Astrocyte (in vitro differentiated cells and primary cell): ENCODE measurements at regions not wholly inside any gene's neighbourhood (a gene's known extent, or its start where the extent isn't known, plus 50 kb on each side); places are given as distances from the start of the nearest gene placed in this dataset.

Experiments
- DNase-seq: peaks from one replicate; pipeline ENCODE4 v3.0.0-alpha.2; 2010; ENCODE audit warnings: low read depth
- FAIRE-seq: peaks from 2 replicates; lab custom pipeline; 2011; peaks lifted over from hg19 to GRCh38; lab: Jason Lieb, UNC
- H2AFZ ChIP-seq: 2 replicates; pipeline ENCODE4 v1.6.0; 2012; ENCODE audit warnings: low read depth, low read length, inconsistent platforms
- H3K27ac ChIP-seq: 2 replicates; pipeline ENCODE4 v1.5.1; 2011; ENCODE audit warnings: low read depth, low read length, inconsistent platforms
- H3K27me3 ChIP-seq: 2 replicates; pipeline ENCODE4 v1.6.0; 2011; ENCODE audit warnings: low read length, inconsistent platforms; ENCODE audit not compliant: insufficient read depth
- H3K36me3 ChIP-seq: 2 replicates; pipeline ENCODE4 v1.5.1; 2011; ENCODE audit warnings: low read length, inconsistent platforms; ENCODE audit not compliant: insufficient read depth
- H3K4me1 ChIP-seq: 2 replicates; pipeline ENCODE4 v1.5.1; 2011; ENCODE audit warnings: low read length, inconsistent platforms; ENCODE audit not compliant: insufficient read depth
- H3K4me2 ChIP-seq: 2 replicates; pipeline ENCODE4 v1.6.0; 2012; ENCODE audit warnings: low read length, inconsistent platforms
- H3K4me3 ChIP-seq: 2 replicates; pipeline ENCODE4 v1.5.1; 2011; ENCODE audit warnings: low read depth, mild to moderate bottlenecking, low read length, inconsistent platforms; ENCODE audit not compliant: insufficient read depth
- H3K79me2 ChIP-seq: 2 replicates; pipeline ENCODE4 v1.6.0; 2012; ENCODE audit warnings: mild to moderate bottlenecking, low read length, inconsistent platforms; ENCODE audit not compliant: insufficient read depth
- H3K9ac ChIP-seq: 2 replicates; pipeline ENCODE4 v1.6.0; 2012; ENCODE audit warnings: mild to moderate bottlenecking, low read length, inconsistent platforms
- H3K9me3 ChIP-seq: 2 replicates; pipeline ENCODE4 v1.5.1; 2012; ENCODE audit warnings: low read depth, mild to moderate bottlenecking, low read length, inconsistent platforms; ENCODE audit not compliant: insufficient read depth
- H4K20me1 ChIP-seq: 2 replicates; pipeline ENCODE4 v1.6.0; 2012; ENCODE audit warnings: low read length, inconsistent platforms; ENCODE audit not compliant: insufficient read depth
- H3K27ac Mint-ChIP-seq: one replicate; pipeline ENCODE4 v1.8.0; 2021; ENCODE audit warnings: mild to moderate bottlenecking, mixed read lengths; ENCODE audit not compliant: unreplicated experiment
- H3K27me3 Mint-ChIP-seq: one replicate; pipeline ENCODE4 v1.8.0; 2021; ENCODE audit warnings: low read depth, mixed read lengths; ENCODE audit not compliant: unreplicated experiment
- H3K36me3 Mint-ChIP-seq: one replicate; pipeline ENCODE4 v1.8.0; 2021; ENCODE audit warnings: low read depth, mixed read lengths; ENCODE audit not compliant: unreplicated experiment
- H3K4me1 Mint-ChIP-seq: one replicate; pipeline ENCODE4 v1.8.0; 2021; ENCODE audit warnings: low read depth, mixed read lengths; ENCODE audit not compliant: unreplicated experiment
- H3K4me3 Mint-ChIP-seq: one replicate; pipeline ENCODE4 v1.8.0; 2021; ENCODE audit warnings: mild to moderate bottlenecking, moderate library complexity, mixed read lengths; ENCODE audit not compliant: unreplicated experiment
- H3K9me3 Mint-ChIP-seq: one replicate; pipeline ENCODE4 v1.8.0; 2021; ENCODE audit warnings: mild to moderate bottlenecking, mixed read lengths; ENCODE audit not compliant: unreplicated experiment
- CTCF ChIP-seq: IDR thresholded peaks from 2 replicates; pipeline ENCODE4 v1.5.1; 2011; ENCODE audit warnings: low read depth, mild to moderate bottlenecking, inconsistent platforms, low read length, moderate library complexity; ENCODE audit not compliant: insufficient read depth
- EZH2 ChIP-seq: IDR thresholded peaks from 2 replicates; pipeline ENCODE4 v1.6.1; 2012; ENCODE audit warnings: mild to moderate bottlenecking, low read length, inconsistent platforms; ENCODE audit not compliant: insufficient read depth

GRCh38 chr12:107457362-107457935 lies 228.2 kb upstream of the PWP1 start:
- Histone ChIP-seq H2AFZ (no peak overlapping the region), H3K4me2 (no peak overlapping the region), H3K27me3 (no peaks in the 10 kb centered on the region), H4K20me1 (no peaks in the 10 kb centered on the region), H3K36me3 (no peaks in the 10 kb centered on the region), H3K4me3 (no peak overlapping the region), H3K27ac (no peak overlapping the region), H3K4me1 (peaks cover 25% of the 10 kb centered on the region), H3K9me3 (no peaks in the 10 kb centered on the region), H3K79me2 (peaks cover 1% of the 10 kb centered on the region), H3K9ac (no peak overlapping the region)
- Mint-ChIP-seq H3K27ac (no peak overlapping the region), H3K4me3 (no peak overlapping the region), H3K36me3 (no peaks in the 10 kb centered on the region), H3K27me3 (no peaks in the 10 kb centered on the region), H3K9me3 (peaks cover 2% of the 10 kb centered on the region), H3K4me1 (peaks cover 1% of the 10 kb centered on the region)
- FAIRE-seq (no peak), DNase-seq (no peak)
- no peak for TF ChIP-seq EZH2
- no peak for TF ChIP-seq CTCF

GRCh38 chr12:107458163-107458562 lies 227.4 kb upstream of the PWP1 start:
- Histone ChIP-seq H3K4me3 (no peak overlapping the region), H2AFZ (no peak overlapping the region), H3K79me2 (peaks cover 8% of the 10 kb centered on the region), H3K27me3 (no peaks in the 10 kb centered on the region), H4K20me1 (no peaks in the 10 kb centered on the region), H3K36me3 (no peaks in the 10 kb centered on the region), H3K9ac (no peak overlapping the region), H3K4me1 (peaks cover 26% of the 10 kb centered on the region), H3K4me2 (no peak overlapping the region), H3K27ac (no peak overlapping the region), H3K9me3 (no peaks in the 10 kb centered on the region)
- peaks cover 1% of the 10 kb centered on the region for H3K4me1 Mint-ChIP-seq
- no peak overlapping the region for H3K27ac Mint-ChIP-seq
- FAIRE-seq, result no peak
- no peak overlapping the region for H3K4me3 Mint-ChIP-seq
- TF ChIP-seq EZH2, result no peak
- TF ChIP-seq CTCF, result no peak
- no peaks in the 10 kb centered on the region for H3K27me3 Mint-ChIP-seq
- DNase-seq, result no peak
- peaks cover 2% of the 10 kb centered on the region for H3K9me3 Mint-ChIP-seq
- no peaks in the 10 kb centered on the region for H3K36me3 Mint-ChIP-seq

GRCh38 chr12:107458990-107459389 lies 226.6 kb upstream of the PWP1 start:
- Histone ChIP-seq H3K79me2 (peaks cover 13% of the 10 kb centered on the region), H3K4me1 (peaks cover 26% of the 10 kb centered on the region), H3K4me2 (no peak overlapping the region), H3K27ac (no peak overlapping the region), H3K9ac (no peak overlapping the region), H4K20me1 (no peaks in the 10 kb centered on the region), H3K9me3 (no peaks in the 10 kb centered on the region), H3K4me3 (no peak overlapping the region), H2AFZ (no peak overlapping the region), H3K36me3 (no peaks in the 10 kb centered on the region), H3K27me3 (no peaks in the 10 kb centered on the region)
- no peak for TF ChIP-seq CTCF
- no peak for TF ChIP-seq EZH2
- no peak for FAIRE-seq
- H3K27me3 Mint-ChIP-seq, result no peaks in the 10 kb centered on the region
- H3K4me3 Mint-ChIP-seq, result no peak overlapping the region
- no peak overlapping the region for H3K27ac Mint-ChIP-seq
- no peaks in the 10 kb centered on the region for H3K9me3 Mint-ChIP-seq
- H3K4me1 Mint-ChIP-seq, result peaks cover 1% of the 10 kb centered on the region
- no peak for DNase-seq
- no peaks in the 10 kb centered on the region for H3K36me3 Mint-ChIP-seq
